Mucosa of descending colon (tissue), 3 donors: ENCODE measurements at regions not wholly inside any gene's neighbourhood (a gene's known extent, or its start where the extent isn't known, plus 50 kb on each side); places are given as distances from the start of the nearest gene placed in this dataset.

Source experiments
- ATAC-seq: fragments of 200-7000 bp; cut with Tn5 transposase; one replicate; pipeline ENCODE4 v1.9.1; 2020; ENCODE audit warnings: mild to moderate bottlenecking, moderate library complexity
- DNase-seq, 3 donors: peaks; one replicate each; pipeline ENCODE4 v3.0.0-alpha.2; 2020
- H3K36me3 ChIP-seq: fragments of 200-600 bp; one replicate; pipeline ENCODE4 v1.8.0; 2021; ENCODE audit warnings: low read depth, mild to moderate bottlenecking
- H3K4me1 ChIP-seq: fragments of 200-600 bp; one replicate; pipeline ENCODE4 v1.8.0; 2021; ENCODE audit warnings: low read depth, mild to moderate bottlenecking
- H3K4me3 ChIP-seq: fragments of 200-600 bp; one replicate; pipeline ENCODE4 v1.8.0; 2021; ENCODE audit warnings: mild to moderate bottlenecking
- H3K9me3 ChIP-seq: fragments of 200-600 bp; one replicate; pipeline ENCODE4 v1.8.0; 2021; ENCODE audit warnings: mild to moderate bottlenecking
- CTCF ChIP-seq: fragments of 200-600 bp; IDR thresholded peaks from one replicate; pipeline ENCODE4 v1.8.0; 2022; ENCODE audit warnings: antibody characterized with exemption, mild to moderate bottlenecking
- intact Hi-C, 2 donors: fragments of 100-400 bp; cut with DNase I in 1 of 2; cut with micrococcal nuclease in 1 of 2; formaldehyde crosslinking; loops; one replicate each; pipeline versions ENCODE4 v1.11.0 to v1.11.1; 2022; cut with DNase I, micrococcal nuclease
- donor health status: DM: no; HTN: no; CAD: no; lungs with moderate emphysema.
- donor health status: DM: no; HTN: no; CAD: no.
- donor health status: DM: no; HTN: yes; CAD: no.

- intact Hi-C loops: no loop called here
- Histone ChIP-seq H3K4me1 (peaks cover 5% of the 10 kb centered on the region), H3K4me3 (no peak overlapping the region), H3K36me3 (no peaks in the 10 kb centered on the region), H3K9me3 (no peaks in the 10 kb centered on the region)
- TF ChIP-seq CTCF: no peak
- DNase-seq: no peak
- ATAC-seq: no peak
These were observed 61.8 kb upstream of the GJB5 start for GRCh38 chr1:34693081-34693480.

- Histone ChIP-seq H3K4me1 (no peaks in the 10 kb centered on the region), H3K9me3 (no peaks in the 10 kb centered on the region), H3K36me3 (no peaks in the 10 kb centered on the region), H3K4me3 (no peak overlapping the region)
- DNase-seq (no peak), ATAC-seq (no peak)
- intact Hi-C loops: no loop called here
- TF ChIP-seq CTCF: no peak
These were observed 60.5 kb upstream of the GJB5 start for GRCh38 chr1:34694383-34694782.

- no peaks in the 10 kb centered on the region for H3K4me1 ChIP-seq
- TF ChIP-seq CTCF: no peak
- DNase-seq: no peak
- H3K4me3 ChIP-seq: no peak overlapping the region
- no peaks in the 10 kb centered on the region for H3K9me3 ChIP-seq
- no peak for ATAC-seq
- intact Hi-C loops: no loop called here
- no peaks in the 10 kb centered on the region for H3K36me3 ChIP-seq
These were observed 59.3 kb upstream of the GJB5 start for GRCh38 chr1:34695580-34695979.

- intact Hi-C loops: no loop called here
- no peak for ATAC-seq
- DNase-seq: no peak
- no peak for TF ChIP-seq CTCF
- Histone ChIP-seq H3K4me1 (no peaks in the 10 kb centered on the region), H3K4me3 (no peak overlapping the region), H3K9me3 (no peaks in the 10 kb centered on the region), H3K36me3 (no peaks in the 10 kb centered on the region)
These were observed 58.6 kb upstream of the GJB5 start for GRCh38 chr1:34696230-34696629.

- H3K4me3 ChIP-seq: no peak overlapping the region
- no peaks in the 10 kb centered on the region for H3K9me3 ChIP-seq
- TF ChIP-seq CTCF: no peak
- no peaks in the 10 kb centered on the region for H3K36me3 ChIP-seq
- H3K4me1 ChIP-seq: no peaks in the 10 kb centered on the region
- ATAC-seq (no peak), DNase-seq (no peak)
- intact Hi-C loops: no loop called here
These were observed 57.9 kb upstream of the GJB5 start for GRCh38 chr1:34696981-34697380.

- no peaks in the 10 kb centered on the region for H3K36me3 ChIP-seq
- H3K4me1 ChIP-seq: no peaks in the 10 kb centered on the region
- ATAC-seq: no peak
- DNase-seq: no peak
- H3K9me3 ChIP-seq: no peaks in the 10 kb centered on the region
- no peak overlapping the region for H3K4me3 ChIP-seq
- intact Hi-C loops: no loop called here
- no peak for TF ChIP-seq CTCF
These were observed 57.0 kb upstream of the GJB5 start for GRCh38 chr1:34697818-34698217.
